ENCODE measurements at regions not wholly inside any gene's neighbourhood (a gene's known extent, or its start where the extent isn't known, plus 50 kb on each side); places are given as distances from the start of the nearest gene placed in this dataset.

DNA sequence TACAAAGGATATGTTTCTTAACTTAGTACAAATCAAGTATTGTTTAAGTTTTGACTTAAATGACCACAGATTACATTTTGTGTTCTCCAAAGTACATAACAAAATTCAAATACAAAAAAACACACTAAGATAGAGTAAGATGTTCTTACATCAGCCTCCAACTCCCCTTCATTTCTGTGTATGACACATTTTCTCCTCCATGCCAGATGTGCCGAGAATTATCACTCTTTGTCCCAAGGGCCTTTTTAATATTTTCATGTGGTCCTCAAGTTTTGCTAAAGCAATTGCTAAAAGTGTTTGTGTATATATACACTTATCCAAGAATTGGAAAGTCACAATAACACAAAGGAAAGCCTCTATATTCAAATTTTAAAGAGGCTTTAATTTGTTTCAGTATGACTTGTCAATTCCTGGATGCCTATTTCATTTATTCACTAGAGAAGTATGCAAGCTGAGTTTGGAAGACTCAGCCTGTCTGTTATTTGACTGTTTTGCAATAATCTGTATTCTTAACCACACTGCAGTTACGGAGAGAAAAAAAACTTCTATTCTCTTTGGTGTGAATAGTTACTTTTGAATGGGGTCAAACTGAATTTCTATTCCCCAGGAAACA, 586.4 kb upstream of the SEMA3D start:
- DNase-seq (no peak), ATAC-seq (no peak)
- Mint-ChIP-seq H3K4me1 (ENCODE audit: low read depth) (no peaks in the 10 kb centered on the region), H3K36me3 (ENCODE audit: insufficient read depth) (no peaks in the 10 kb centered on the region), H3K27me3 (ENCODE audit: low read depth) (no peaks in the 10 kb centered on the region), H3K9me3 (no peaks in the 10 kb centered on the region), H3K4me3 (no peak overlapping the region)

DNA sequence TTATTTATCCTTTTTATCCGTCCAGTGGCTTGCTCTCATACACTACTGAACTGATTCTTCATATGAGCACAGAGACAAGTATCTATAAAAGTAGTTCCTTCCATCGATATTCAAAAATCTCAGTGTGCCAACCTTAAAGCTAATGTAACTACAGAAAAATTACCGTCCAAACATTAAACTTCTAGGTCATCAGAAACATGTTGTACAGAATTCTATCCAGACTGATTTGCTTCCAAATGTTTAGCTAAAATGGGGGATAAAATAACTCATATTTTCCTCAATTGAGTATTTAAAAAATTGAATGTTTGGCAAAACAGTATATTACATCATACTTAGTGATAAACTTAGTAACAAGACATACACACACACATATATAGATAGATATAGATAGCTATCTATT, 584.7 kb upstream of the SEMA3D start:
- no peak overlapping the region for H3K4me3 Mint-ChIP-seq
- no peaks in the 10 kb centered on the region for H3K9me3 Mint-ChIP-seq
- ATAC-seq (no peak), DNase-seq (no peak)
- no peaks in the 10 kb centered on the region for H3K4me1 Mint-ChIP-seq (ENCODE audit: low read depth)
- H3K36me3 Mint-ChIP-seq (ENCODE audit: insufficient read depth) = no peaks in the 10 kb centered on the region
- no peaks in the 10 kb centered on the region for H3K27me3 Mint-ChIP-seq (ENCODE audit: low read depth)

DNA sequence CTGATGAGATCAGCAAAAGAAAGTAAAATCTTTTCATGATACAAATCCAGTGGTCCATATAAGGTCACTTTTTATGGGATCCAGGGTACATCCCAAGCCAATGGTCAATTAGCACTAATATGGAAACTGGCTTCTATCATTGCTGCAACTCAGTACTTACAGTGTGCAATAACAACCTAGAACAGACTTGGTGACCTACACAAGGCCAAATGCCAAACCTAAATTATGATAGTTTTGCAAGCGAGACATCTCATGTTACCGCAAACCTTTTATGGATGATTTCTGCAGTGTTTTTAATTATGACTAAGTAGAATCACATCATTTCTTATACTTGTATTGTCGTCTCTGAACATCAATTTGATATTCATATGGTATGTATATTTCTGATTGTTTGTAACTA, 583.5 kb upstream of the SEMA3D start:
- ATAC-seq = no peak
- H3K36me3 Mint-ChIP-seq (ENCODE audit: insufficient read depth) = no peaks in the 10 kb centered on the region
- H3K27me3 Mint-ChIP-seq (ENCODE audit: low read depth) = no peaks in the 10 kb centered on the region
- no peak for DNase-seq
- no peaks in the 10 kb centered on the region for H3K4me1 Mint-ChIP-seq (ENCODE audit: low read depth)
- H3K9me3 Mint-ChIP-seq = no peaks in the 10 kb centered on the region
- H3K4me3 Mint-ChIP-seq = no peak overlapping the region

DNA sequence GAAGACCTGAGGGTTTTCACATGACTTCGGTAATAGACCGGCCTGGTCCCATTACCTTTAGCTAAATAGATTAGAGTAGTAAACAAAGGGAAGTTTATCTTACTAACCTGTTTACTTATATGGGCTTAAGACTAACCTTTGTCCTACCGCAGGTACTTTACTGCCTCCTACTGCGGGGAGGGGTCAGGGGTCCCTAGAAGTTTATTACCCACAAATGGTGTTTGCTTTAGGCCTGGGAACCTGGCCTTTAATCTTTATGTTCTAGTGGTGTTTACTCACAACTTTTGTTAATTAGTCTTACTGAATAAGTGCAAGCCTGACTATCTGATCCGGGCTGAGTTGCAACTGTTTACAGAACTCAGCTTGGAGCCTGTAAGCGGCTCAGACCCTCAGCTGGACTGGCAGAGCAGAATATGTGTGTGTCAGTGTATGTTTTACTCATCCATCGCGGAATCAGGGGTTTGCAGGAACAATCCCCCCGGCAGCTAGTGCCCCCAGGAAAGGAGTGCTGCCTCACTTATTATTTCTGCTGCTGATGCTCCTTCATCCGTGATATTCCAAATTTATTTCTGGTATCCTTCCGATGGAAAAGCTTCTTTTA, 578.9 kb upstream of the SEMA3D start:
- H3K27me3 Mint-ChIP-seq (ENCODE audit: low read depth) = no peaks in the 10 kb centered on the region
- ATAC-seq = no peak

DNA sequence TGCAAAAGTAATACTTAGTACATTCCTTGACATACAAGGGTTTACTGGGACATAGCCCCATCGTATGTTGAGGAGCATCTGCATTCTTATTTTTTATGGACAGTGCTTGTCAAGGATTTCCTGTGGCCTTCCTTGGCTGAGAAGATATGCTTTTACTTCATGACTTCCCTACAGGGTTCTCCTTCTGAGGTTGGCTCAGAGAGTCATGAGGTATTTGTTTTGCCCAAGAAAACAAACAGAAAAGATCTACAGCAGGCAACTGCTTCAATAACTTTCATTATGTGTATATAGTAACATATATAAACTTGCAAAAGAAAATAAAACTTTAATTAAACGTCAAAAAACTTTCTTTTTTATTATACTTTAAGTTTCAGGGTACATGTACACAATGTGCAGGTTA, 577.2 kb upstream of the SEMA3D start:
- Mint-ChIP-seq H3K4me1 (ENCODE audit: low read depth) (no peaks in the 10 kb centered on the region), H3K9me3 (no peaks in the 10 kb centered on the region), H3K4me3 (no peak overlapping the region), H3K36me3 (ENCODE audit: insufficient read depth) (no peaks in the 10 kb centered on the region), H3K27me3 (ENCODE audit: low read depth) (no peaks in the 10 kb centered on the region)
- ATAC-seq (no peak), DNase-seq (no peak)

More for the DNA sequence above, 578.9 kb upstream of the SEMA3D start:
- Mint-ChIP-seq H3K4me1 (ENCODE audit: low read depth) (no peaks in the 10 kb centered on the region), H3K36me3 (ENCODE audit: insufficient read depth) (no peaks in the 10 kb centered on the region), H3K4me3 (no peak overlapping the region), H3K9me3 (no peaks in the 10 kb centered on the region)
- no peak for DNase-seq

DNA sequence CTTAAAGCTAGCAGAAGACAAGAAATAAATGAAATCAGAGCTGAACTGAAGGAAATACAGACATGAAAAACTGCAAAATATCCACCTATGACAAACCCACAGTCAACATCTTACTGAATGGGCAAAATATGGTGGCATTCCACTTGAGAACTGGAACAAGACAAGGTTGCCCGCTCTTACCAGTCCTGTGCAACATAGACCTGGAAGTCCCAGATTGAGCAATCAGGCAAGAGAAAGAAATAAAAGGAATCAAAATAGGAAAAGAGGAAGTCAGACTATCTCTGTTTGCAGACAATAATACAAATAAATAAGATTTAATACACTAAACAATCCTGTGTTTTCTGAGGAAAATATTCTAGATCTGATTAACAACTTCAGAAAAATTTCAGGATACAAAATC, 570.5 kb upstream of the SEMA3D start:
- H3K27me3 Mint-ChIP-seq (ENCODE audit: low read depth) = no peaks in the 10 kb centered on the region
- H3K36me3 Mint-ChIP-seq (ENCODE audit: insufficient read depth) = no peaks in the 10 kb centered on the region
- H3K9me3 Mint-ChIP-seq = peaks cover 10% of the 10 kb centered on the region
- no peak overlapping the region for H3K4me3 Mint-ChIP-seq
- ATAC-seq (no peak), DNase-seq (no peak)
- H3K4me1 Mint-ChIP-seq (ENCODE audit: low read depth) = no peaks in the 10 kb centered on the region

DNA sequence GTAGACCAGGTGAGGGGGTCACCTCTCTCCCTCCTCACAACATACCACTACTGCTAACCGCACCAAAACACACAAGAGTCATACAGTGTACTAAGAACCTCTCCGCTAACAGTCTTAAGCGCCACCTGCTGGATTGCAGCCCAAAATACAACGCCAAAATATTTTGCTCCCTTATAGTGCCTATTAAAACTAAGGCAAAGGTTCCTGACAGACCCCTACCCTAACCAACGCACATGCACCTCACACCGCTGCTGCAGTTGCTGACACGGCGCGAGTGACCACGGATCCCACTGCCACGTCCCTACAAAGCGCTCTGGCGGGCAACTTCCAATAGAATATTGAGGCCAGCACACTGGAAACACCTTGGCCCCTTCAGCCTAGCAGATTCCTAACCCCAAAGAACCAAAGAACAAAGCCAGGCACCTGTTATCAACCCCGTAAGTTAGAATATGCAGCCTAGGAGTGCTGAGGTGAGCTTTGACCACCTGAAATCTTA, 563.6 kb upstream of the SEMA3D start:
- no peaks in the 10 kb centered on the region for H3K27me3 Mint-ChIP-seq (ENCODE audit: low read depth)
- ATAC-seq (peak in 1 of 2 donors; percentile 43), DNase-seq (no peak)
- H3K9me3 Mint-ChIP-seq = peaks cover 9% of the 10 kb centered on the region
- H3K4me1 Mint-ChIP-seq (ENCODE audit: low read depth) = no peaks in the 10 kb centered on the region
- H3K4me3 Mint-ChIP-seq = no peak overlapping the region
- no peaks in the 10 kb centered on the region for H3K36me3 Mint-ChIP-seq (ENCODE audit: insufficient read depth)

- Mint-ChIP-seq H3K36me3 (ENCODE audit: insufficient read depth) (no peaks in the 10 kb centered on the region), H3K4me3 (no peak overlapping the region), H3K27me3 (ENCODE audit: low read depth) (no peaks in the 10 kb centered on the region), H3K9me3 (peaks cover 4% of the 10 kb centered on the region), H3K4me1 (ENCODE audit: low read depth) (no peaks in the 10 kb centered on the region)
- DNase-seq = no peak
- ATAC-seq = no peak
Measured at GRCh38 chr7:85749696-85750453, 563.0 kb upstream of the SEMA3D start.

- H3K27me3 Mint-ChIP-seq (ENCODE audit: low read depth) = no peaks in the 10 kb centered on the region
- H3K4me1 Mint-ChIP-seq (ENCODE audit: low read depth) = no peaks in the 10 kb centered on the region
- no peak for DNase-seq
- H3K36me3 Mint-ChIP-seq (ENCODE audit: insufficient read depth) = no peaks in the 10 kb centered on the region
- ATAC-seq = no peak
- peaks cover 4% of the 10 kb centered on the region for H3K9me3 Mint-ChIP-seq
- H3K4me3 Mint-ChIP-seq = no peak overlapping the region
Measured at GRCh38 chr7:85748861-85749260, 562.0 kb upstream of the SEMA3D start.

GRCh38 chr7:85737426-85737825, 550.6 kb upstream of the SEMA3D start:
- Mint-ChIP-seq H3K36me3 (ENCODE audit: insufficient read depth) (no peaks in the 10 kb centered on the region), H3K4me1 (ENCODE audit: low read depth) (no peaks in the 10 kb centered on the region), H3K4me3 (no peak overlapping the region), H3K27me3 (ENCODE audit: low read depth) (no peaks in the 10 kb centered on the region), H3K9me3 (peaks cover 18% of the 10 kb centered on the region)
- DNase-seq (no peak), ATAC-seq (no peak)

GRCh38 chr7:85736085-85736484, 549.2 kb upstream of the SEMA3D start:
- peaks cover 22% of the 10 kb centered on the region for H3K9me3 Mint-ChIP-seq
- H3K4me3 Mint-ChIP-seq = no peak overlapping the region
- no peaks in the 10 kb centered on the region for H3K36me3 Mint-ChIP-seq (ENCODE audit: insufficient read depth)
- H3K27me3 Mint-ChIP-seq (ENCODE audit: low read depth) = no peaks in the 10 kb centered on the region
- H3K4me1 Mint-ChIP-seq (ENCODE audit: low read depth) = no peaks in the 10 kb centered on the region
- ATAC-seq (no peak), DNase-seq (no peak)

- peaks cover 22% of the 10 kb centered on the region for H3K9me3 Mint-ChIP-seq
- no peaks in the 10 kb centered on the region for H3K4me1 Mint-ChIP-seq (ENCODE audit: low read depth)
- ATAC-seq = no peak
- H3K27me3 Mint-ChIP-seq (ENCODE audit: low read depth) = no peaks in the 10 kb centered on the region
- no peak overlapping the region for H3K4me3 Mint-ChIP-seq
- DNase-seq = no peak
- no peaks in the 10 kb centered on the region for H3K36me3 Mint-ChIP-seq (ENCODE audit: insufficient read depth)
Measured at GRCh38 chr7:85734823-85735222, 548.0 kb upstream of the SEMA3D start.

- no peak for DNase-seq
- no peaks in the 10 kb centered on the region for H3K27me3 Mint-ChIP-seq (ENCODE audit: low read depth)
Measured at GRCh38 chr7:85733169-85733915, 546.5 kb upstream of the SEMA3D start.

DNA sequence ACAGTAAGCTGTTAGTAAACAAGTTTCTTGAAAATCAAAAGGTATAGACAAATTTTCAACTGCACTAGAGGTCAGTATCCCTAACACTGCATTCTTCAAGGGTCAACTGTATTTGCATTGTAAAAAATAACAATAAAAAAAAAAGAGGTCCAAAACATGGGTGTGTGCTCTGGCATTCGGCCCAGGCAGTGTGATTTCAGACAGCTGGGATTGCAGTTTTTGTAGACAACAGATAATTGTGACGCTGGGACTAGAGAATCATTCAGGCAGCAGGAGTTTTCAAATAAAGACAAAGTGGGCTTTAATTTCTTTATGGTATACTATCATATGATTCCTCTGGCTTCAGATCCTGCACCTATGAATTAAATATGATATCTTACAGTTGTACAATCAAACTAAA, 543.2 kb upstream of the SEMA3D start:
- no peak for ATAC-seq
- Mint-ChIP-seq H3K9me3 (peaks cover 10% of the 10 kb centered on the region), H3K4me1 (ENCODE audit: low read depth) (no peaks in the 10 kb centered on the region), H3K4me3 (no peak overlapping the region), H3K27me3 (ENCODE audit: low read depth) (no peaks in the 10 kb centered on the region), H3K36me3 (ENCODE audit: insufficient read depth) (no peaks in the 10 kb centered on the region)
- DNase-seq = no peak

More at GRCh38 chr7:85733169-85733915, 546.5 kb upstream of the SEMA3D start:
- no peak for ATAC-seq
- Mint-ChIP-seq H3K4me3 (no peak overlapping the region), H3K4me1 (ENCODE audit: low read depth) (no peaks in the 10 kb centered on the region), H3K9me3 (peaks cover 22% of the 10 kb centered on the region), H3K36me3 (ENCODE audit: insufficient read depth) (no peaks in the 10 kb centered on the region)
